Activated B cell treated with CpG ODN at 0.5 μM for 24 hours (primary cell): ENCODE measurements at regions not wholly inside any gene's neighbourhood (a gene's known extent, or its start where the extent isn't known, plus 50 kb on each side); places are given as distances from the start of the nearest gene placed in this dataset.
"Not testable (repeated sequence)": the region's sequence is repeated elsewhere in the genome, so short reads cannot be mapped to it uniquely, and the experiment has no call there.

Source experiments
- ATAC-seq: fragments of 200-7000 bp; cut with Tn5 transposase; one replicate; pipeline ENCODE4 v1.10.0; 2021; ENCODE audit warnings: low read depth, mild to moderate bottlenecking, moderate library complexity
- CTCF ChIA-PET: fragments of 350-600 bp; sonication (Branson Sonifier 250); formaldehyde crosslinking; loops from one replicate; lab custom pipeline; 2021; ENCODE audit warnings: antibody characterized with exemption; lab: Charles Lee
- POLR2A ChIA-PET: fragments of 350-600 bp; sonication (Branson Sonifier 250); formaldehyde crosslinking; loops from one replicate; lab custom pipeline; 2021; ENCODE audit warnings: antibody characterized with exemption; lab: Charles Lee
- DNase-seq: peaks from one replicate; pipeline ENCODE4 v3.0.0; 2022
- H3K27ac Mint-ChIP-seq: one replicate; pipeline ENCODE4 v1.8.0; 2020; ENCODE audit warnings: mixed read lengths
- H3K27me3 Mint-ChIP-seq: one replicate; pipeline ENCODE4 v1.8.0; 2021; ENCODE audit warnings: mixed read lengths
- H3K36me3 Mint-ChIP-seq: one replicate; pipeline ENCODE4 v1.8.0; 2021; ENCODE audit warnings: low read depth, mixed read lengths
- H3K4me1 Mint-ChIP-seq: one replicate; pipeline ENCODE4 v1.8.0; 2021; ENCODE audit warnings: mixed read lengths
- H3K4me3 Mint-ChIP-seq: one replicate; pipeline ENCODE4 v1.8.0; 2020; ENCODE audit warnings: mild to moderate bottlenecking, mixed read lengths
- H3K9me3 Mint-ChIP-seq: one replicate; pipeline ENCODE4 v1.8.0; 2020; ENCODE audit warnings: mixed read lengths
- intact Hi-C: fragments of 100-400 bp; cut with micrococcal nuclease; formaldehyde crosslinking; loops from one replicate; pipeline ENCODE4 v1.15.1; 2024

- DNase-seq, H3K9me3 Mint-ChIP-seq, H3K27ac Mint-ChIP-seq, H3K36me3 Mint-ChIP-seq, intact Hi-C loops, H3K27me3 Mint-ChIP-seq, CTCF ChIA-PET, H3K4me1 Mint-ChIP-seq, H3K4me3 Mint-ChIP-seq, POLR2A ChIA-PET, ATAC-seq: not testable (repeated sequence)
Measured at GRCh38 chr21:7787427-7788078, 2733.8 kb upstream of the TPTE start.

- H3K4me1 Mint-ChIP-seq, H3K36me3 Mint-ChIP-seq, H3K9me3 Mint-ChIP-seq, DNase-seq, POLR2A ChIA-PET, H3K27ac Mint-ChIP-seq, intact Hi-C loops, H3K4me3 Mint-ChIP-seq, ATAC-seq, CTCF ChIA-PET, H3K27me3 Mint-ChIP-seq: not testable (repeated sequence)
Measured at GRCh38 chr21:7793797-7794196, 2727.6 kb upstream of the TPTE start.

- POLR2A ChIA-PET, H3K27me3 Mint-ChIP-seq, H3K9me3 Mint-ChIP-seq, H3K4me1 Mint-ChIP-seq, H3K4me3 Mint-ChIP-seq, CTCF ChIA-PET, H3K36me3 Mint-ChIP-seq, intact Hi-C loops, ATAC-seq, DNase-seq, H3K27ac Mint-ChIP-seq: not testable (repeated sequence)
Measured at GRCh38 chr21:7797328-7797727, 2724.1 kb upstream of the TPTE start.

DNA sequence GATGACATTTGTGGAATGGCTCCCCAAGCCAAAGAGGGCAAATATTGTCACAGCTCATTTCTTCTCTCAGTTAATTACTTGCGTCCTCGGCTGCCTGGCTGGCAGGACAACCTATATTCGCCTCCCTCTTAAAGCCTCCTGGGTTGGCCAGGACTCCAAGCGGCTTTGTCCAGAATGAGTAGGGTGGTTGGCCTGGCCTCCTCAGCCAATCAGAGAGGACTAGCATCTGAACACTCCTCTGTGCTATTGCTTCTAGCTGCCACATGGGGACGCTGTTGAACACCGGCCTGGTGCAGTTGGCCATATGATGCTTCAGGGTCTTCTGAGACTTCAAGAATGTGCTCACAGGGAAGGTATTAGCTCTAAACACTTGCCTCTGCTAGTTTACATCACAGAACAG is 2722.9 kb upstream of the TPTE start:
- H3K4me1 Mint-ChIP-seq, CTCF ChIA-PET, H3K9me3 Mint-ChIP-seq, intact Hi-C loops, DNase-seq, POLR2A ChIA-PET, H3K4me3 Mint-ChIP-seq, H3K36me3 Mint-ChIP-seq, ATAC-seq, H3K27me3 Mint-ChIP-seq, H3K27ac Mint-ChIP-seq: not testable (repeated sequence)

GRCh38 chr21:7799697-7800096 is 2721.7 kb upstream of the TPTE start:
- H3K27me3 Mint-ChIP-seq, intact Hi-C loops, DNase-seq, H3K36me3 Mint-ChIP-seq, H3K4me1 Mint-ChIP-seq, CTCF ChIA-PET, H3K9me3 Mint-ChIP-seq, H3K4me3 Mint-ChIP-seq, H3K27ac Mint-ChIP-seq, POLR2A ChIA-PET, ATAC-seq: not testable (repeated sequence)

DNA sequence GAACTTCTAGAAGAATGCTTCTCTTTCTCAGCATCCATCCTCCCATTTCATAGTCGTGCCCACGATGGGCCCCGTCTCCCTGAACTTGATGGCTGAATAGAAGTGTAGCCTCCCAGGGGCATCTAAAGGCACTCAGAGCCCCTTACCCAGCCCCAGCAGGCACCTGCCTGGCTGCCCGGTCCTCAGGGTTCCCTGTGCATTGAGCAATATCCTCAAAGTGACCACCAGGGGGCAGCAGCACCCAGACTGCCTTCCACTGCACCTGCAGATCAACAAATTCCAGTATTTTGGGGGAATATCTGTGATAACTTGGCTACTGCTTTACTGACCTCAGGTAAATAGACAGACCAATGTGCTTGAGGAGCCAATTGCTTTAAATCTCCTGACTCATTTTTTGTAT is 2707.9 kb upstream of the TPTE start:
- CTCF ChIA-PET, result not testable (repeated sequence)
- peak; percentile 47 for ATAC-seq

DNA sequence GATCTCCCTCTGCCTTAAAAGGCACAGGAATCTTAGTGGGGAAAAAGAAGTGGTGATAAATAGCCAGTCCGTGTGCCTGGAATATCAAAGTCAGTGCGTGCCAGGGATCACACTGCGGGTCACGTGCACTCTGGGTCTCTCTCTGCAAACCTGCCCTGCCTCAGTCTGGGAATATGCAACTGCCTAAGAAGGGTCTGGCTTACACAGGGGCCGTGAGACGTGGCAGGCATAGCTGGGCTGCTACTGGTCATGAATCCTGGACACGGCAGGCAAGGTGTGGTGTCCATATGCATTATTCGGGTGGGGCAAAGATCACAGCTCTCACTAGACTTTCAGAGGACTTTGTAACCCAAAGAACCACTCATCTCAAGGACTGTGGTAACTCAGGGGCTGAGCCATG is 2704.4 kb upstream of the TPTE start:
- H3K27me3 Mint-ChIP-seq, CTCF ChIA-PET, H3K36me3 Mint-ChIP-seq, H3K4me3 Mint-ChIP-seq, H3K27ac Mint-ChIP-seq, ATAC-seq, H3K4me1 Mint-ChIP-seq, DNase-seq, intact Hi-C loops, POLR2A ChIA-PET, H3K9me3 Mint-ChIP-seq: not testable (repeated sequence)

More for the DNA sequence above, 2707.9 kb upstream of the TPTE start:
- DNase-seq, H3K27ac Mint-ChIP-seq, H3K27me3 Mint-ChIP-seq, H3K9me3 Mint-ChIP-seq, H3K36me3 Mint-ChIP-seq, POLR2A ChIA-PET, H3K4me3 Mint-ChIP-seq, intact Hi-C loops, H3K4me1 Mint-ChIP-seq: not testable (repeated sequence)

DNA sequence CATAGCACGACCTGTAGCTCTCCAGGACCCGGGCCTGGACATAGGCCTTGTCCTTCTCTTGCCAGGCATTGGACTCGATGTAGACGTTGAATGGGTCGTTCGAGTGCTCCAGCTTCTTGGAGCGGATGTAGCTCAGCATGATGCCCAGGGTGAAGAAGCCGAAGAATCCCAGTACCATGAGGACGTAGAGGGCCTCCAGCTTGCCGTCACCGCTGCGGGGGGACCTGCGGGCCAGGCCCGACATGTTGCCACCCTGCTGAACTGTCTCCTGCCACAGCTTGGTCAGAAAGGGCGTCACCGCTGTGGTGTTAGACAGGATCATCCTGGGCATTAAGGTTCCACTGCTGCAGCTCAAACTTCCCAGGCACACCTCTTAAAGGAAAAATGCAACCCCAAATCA is 2702.1 kb upstream of the TPTE start:
- H3K36me3 Mint-ChIP-seq, H3K27me3 Mint-ChIP-seq, CTCF ChIA-PET, ATAC-seq, DNase-seq, POLR2A ChIA-PET, H3K4me1 Mint-ChIP-seq, H3K27ac Mint-ChIP-seq, intact Hi-C loops, H3K4me3 Mint-ChIP-seq, H3K9me3 Mint-ChIP-seq: not testable (repeated sequence)

DNA sequence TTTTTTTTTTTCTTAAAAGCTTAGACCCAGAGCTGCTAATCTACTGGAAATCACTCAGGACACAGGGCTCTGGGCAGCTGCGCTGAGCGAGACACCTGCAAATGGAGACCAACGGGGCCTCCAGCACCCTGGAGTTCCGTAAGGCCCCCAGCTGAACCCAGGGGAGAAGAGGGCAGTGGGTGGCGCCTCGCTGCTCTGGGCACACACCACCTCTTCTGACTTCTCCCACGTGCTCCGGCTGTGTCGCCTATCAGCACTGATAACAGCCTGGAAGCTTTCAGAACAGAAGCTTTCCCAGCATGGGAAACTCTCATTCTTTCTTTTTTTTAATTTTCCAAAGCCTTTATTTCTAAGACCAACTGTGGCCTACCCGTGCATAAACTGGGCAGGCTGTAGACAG is 2695.8 kb upstream of the TPTE start:
- H3K27me3 Mint-ChIP-seq, H3K27ac Mint-ChIP-seq, H3K4me1 Mint-ChIP-seq, ATAC-seq, H3K4me3 Mint-ChIP-seq, CTCF ChIA-PET, intact Hi-C loops, H3K9me3 Mint-ChIP-seq, H3K36me3 Mint-ChIP-seq, POLR2A ChIA-PET, DNase-seq: not testable (repeated sequence)

DNA sequence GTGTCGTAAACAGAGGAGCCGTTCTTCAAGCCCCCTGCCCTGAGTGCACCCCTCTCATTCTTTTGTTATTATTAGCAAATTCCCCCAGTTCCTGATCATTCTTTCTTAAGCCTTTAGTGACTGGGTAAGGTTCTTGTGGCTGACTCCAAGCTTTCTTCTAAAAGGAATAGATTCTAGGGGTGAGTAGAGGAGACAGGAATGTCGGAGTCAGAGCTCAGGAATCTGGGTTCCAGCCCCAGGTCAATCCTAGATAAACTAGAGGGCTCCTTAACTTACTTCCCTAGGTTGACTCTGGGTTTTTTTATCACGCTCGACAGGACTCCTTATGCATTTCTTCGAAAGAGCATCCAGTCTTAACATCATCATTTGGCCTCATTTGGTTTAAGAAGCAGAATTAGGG is 2695.2 kb upstream of the TPTE start:
- H3K4me3 Mint-ChIP-seq, H3K4me1 Mint-ChIP-seq, CTCF ChIA-PET, H3K9me3 Mint-ChIP-seq, POLR2A ChIA-PET, H3K36me3 Mint-ChIP-seq, ATAC-seq, H3K27ac Mint-ChIP-seq, DNase-seq, intact Hi-C loops, H3K27me3 Mint-ChIP-seq: not testable (repeated sequence)

- intact Hi-C loops, H3K4me3 Mint-ChIP-seq, H3K27ac Mint-ChIP-seq, H3K9me3 Mint-ChIP-seq, H3K4me1 Mint-ChIP-seq, ATAC-seq, H3K36me3 Mint-ChIP-seq, DNase-seq, POLR2A ChIA-PET, CTCF ChIA-PET, H3K27me3 Mint-ChIP-seq: not testable (repeated sequence)
Measured at GRCh38 chr21:7828260-7828659, 2693.1 kb upstream of the TPTE start.

- CTCF ChIA-PET, POLR2A ChIA-PET, ATAC-seq, H3K27ac Mint-ChIP-seq, DNase-seq, H3K4me1 Mint-ChIP-seq, H3K27me3 Mint-ChIP-seq, H3K9me3 Mint-ChIP-seq, H3K36me3 Mint-ChIP-seq, intact Hi-C loops, H3K4me3 Mint-ChIP-seq: not testable (repeated sequence)
Measured at GRCh38 chr21:7829411-7829810, 2692.0 kb upstream of the TPTE start.

- intact Hi-C loops, H3K36me3 Mint-ChIP-seq: not testable (repeated sequence)
Measured at GRCh38 chr21:7837315-7837714, 2684.1 kb upstream of the TPTE start.

More at GRCh38 chr21:7837315-7837714, 2684.1 kb upstream of the TPTE start:
- H3K27me3 Mint-ChIP-seq, H3K27ac Mint-ChIP-seq, H3K9me3 Mint-ChIP-seq, H3K4me3 Mint-ChIP-seq, H3K4me1 Mint-ChIP-seq, POLR2A ChIA-PET, ATAC-seq, CTCF ChIA-PET, DNase-seq: not testable (repeated sequence)
